ENCODE measurements at regions not wholly inside any gene's neighbourhood (a gene's known extent, or its start where the extent isn't known, plus 50 kb on each side); places are given as distances from the start of the nearest gene placed in this dataset.

DNA sequence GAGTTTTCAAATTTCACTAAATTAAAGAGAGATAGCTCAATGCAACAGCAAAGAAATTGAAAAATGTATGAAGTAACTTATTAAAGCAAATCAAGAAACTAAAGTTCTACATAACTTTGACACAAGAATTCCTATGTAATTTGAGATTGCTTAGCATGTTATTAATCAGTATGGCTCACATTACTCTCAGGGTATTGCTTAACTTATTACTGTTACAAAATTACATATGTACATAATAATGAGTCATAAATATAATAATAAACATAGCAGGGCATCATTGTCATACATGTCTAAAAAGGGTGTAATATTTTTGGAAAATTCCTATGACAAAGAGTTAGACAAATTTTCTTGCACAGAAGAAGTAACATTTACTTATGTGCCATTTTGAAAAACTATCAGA is 75.0 kb downstream of the ZWINT start:
- TF ChIP-seq CTCF (IDR thresholded peaks at IDR 0.05; ENCODE audit: insufficient read depth, low read depth, low read length): no peak
- no peak for TF ChIP-seq EZH2 (IDR thresholded peaks at IDR 0.05; ENCODE audit: insufficient read depth, low read length)

Data from astrocyte (in vitro differentiated cells and primary cell).